Keratinocyte (primary cell): ENCODE measurements at regions not wholly inside any gene's neighbourhood (a gene's known extent, or its start where the extent isn't known, plus 50 kb on each side); places are given as distances from the start of the nearest gene placed in this dataset.
A peak's percentile ranks its signal among the peaks of the same experiment; 100 is the strongest.
"Not testable (repeated sequence)": the region's sequence is repeated elsewhere in the genome, so short reads cannot be mapped to it uniquely, and the experiment has no call there.

Source experiments
- DNase-seq: peaks from one replicate; pipeline ENCODE4 v3.0.0-alpha.2; 2011; ENCODE audit warnings: low read depth, missing footprints, low spot score
- FAIRE-seq: peaks from 2 replicates; lab custom pipeline; 2011; peaks lifted over from hg19 to GRCh38; lab: Jason Lieb, UNC
- H2AFZ ChIP-seq: 2 replicates; pipeline ENCODE4 v1.6.0; 2012; ENCODE audit warnings: low read length, control low read depth, inconsistent platforms; ENCODE audit not compliant: control insufficient read depth
- H3K27ac ChIP-seq: 2 replicates; pipeline ENCODE4 v1.5.1; 2011; ENCODE audit warnings: low read length; ENCODE audit not compliant: control insufficient read depth, insufficient read depth
- H3K27me3 ChIP-seq: 3 replicates; pipeline ENCODE4 v1.6.0; 2011; ENCODE audit warnings: low read length; ENCODE audit not compliant: control insufficient read depth, insufficient read depth; ENCODE audit errors: extremely low read depth
- H3K36me3 ChIP-seq, 2 experiments: 2 replicates in 1 of 2; 3 replicates in 1 of 2; pipeline ENCODE4 v1.5.1; 2011; ENCODE audit warnings: low read length in 2 of 2, mild to moderate bottlenecking in 1 of 2; ENCODE audit not compliant: control insufficient read depth in 2 of 2, insufficient read depth in 2 of 2; ENCODE audit errors: extremely low read depth in 1 of 2
- H3K4me1 ChIP-seq: 3 replicates; pipeline ENCODE4 v1.5.1; 2011; ENCODE audit warnings: low read length; ENCODE audit not compliant: control insufficient read depth, insufficient read depth; ENCODE audit errors: extremely low read depth
- H3K4me2 ChIP-seq: 3 replicates; pipeline ENCODE4 v1.6.0; 2011; ENCODE audit warnings: low read depth, low read length; ENCODE audit not compliant: control insufficient read depth, insufficient read depth; ENCODE audit errors: extremely low read depth
- H3K4me3 ChIP-seq, 3 experiments: fragments of 200-600 bp in 1 of 3; sonication (generic) in 1 of 3; 2 replicates in 2 of 3; 3 replicates in 1 of 3; pipeline ENCODE4 v1.5.1; 2011 to 2016; ENCODE audit warnings: low read length in 3 of 3, mild to moderate bottlenecking in 3 of 3, control low read depth in 2 of 3, inconsistent platforms in 1 of 3, low read depth in 1 of 3, mixed read lengths in 1 of 3, mixed run types in 1 of 3, moderate library complexity in 1 of 3; ENCODE audit not compliant: control insufficient read depth in 2 of 3, insufficient read depth in 2 of 3; ENCODE audit errors: extremely low read depth in 1 of 3
- H3K79me2 ChIP-seq: 2 replicates; pipeline ENCODE4 v1.6.0; 2012; ENCODE audit warnings: low read length; ENCODE audit not compliant: control insufficient read depth, insufficient read depth
- H3K9ac ChIP-seq: 3 replicates; pipeline ENCODE4 v1.6.0; 2011; ENCODE audit warnings: low read length; ENCODE audit not compliant: control insufficient read depth, insufficient read depth; ENCODE audit errors: extremely low read depth
- H3K9me1 ChIP-seq: 3 replicates; pipeline ENCODE4 v1.6.0; 2011; ENCODE audit warnings: low read length; ENCODE audit not compliant: control insufficient read depth, insufficient read depth; ENCODE audit errors: extremely low read depth
- H3K9me3 ChIP-seq: 2 replicates; pipeline ENCODE4 v1.5.1; 2012; ENCODE audit warnings: low read depth, low read length; ENCODE audit not compliant: control insufficient read depth
- H4K20me1 ChIP-seq: 3 replicates; pipeline ENCODE4 v1.6.0; 2011; ENCODE audit warnings: low read length; ENCODE audit not compliant: control insufficient read depth, insufficient read depth; ENCODE audit errors: extremely low read depth
- CTCF ChIP-seq, 3 experiments: IDR thresholded peaks in 1 of 3; conservative IDR thresholded peaks in 1 of 3; optimal IDR thresholded peaks in 1 of 3; 2 replicates in 2 of 3; 3 replicates in 1 of 3; pipeline versions ENCODE3 to v1.5.1; 2011; ENCODE audit warnings: low read length in 3 of 3, mild to moderate bottlenecking in 3 of 3, moderate library complexity in 2 of 3, control low read depth in 1 of 3, inconsistent platforms in 1 of 3; ENCODE audit not compliant: insufficient read depth in 2 of 3; ENCODE audit errors: extremely low read depth in 1 of 3
- EZH2 ChIP-seq: IDR thresholded peaks from one replicate; pipeline ENCODE4 v1.6.1; 2012; ENCODE audit warnings: inconsistent platforms, mild to moderate bottlenecking, low read length, moderate library complexity
- dilution Hi-C: fragments of 300-500 bp; cut with MboI; formaldehyde crosslinking; loops from one replicate; pipeline ENCODE4 v1.7.0; 2020; ENCODE audit warnings: low sequenced_read_pairs; ENCODE audit not compliant: extremely low pct_ligation_motif_present

- H3K27me3 ChIP-seq, result peaks cover 28% of the 10 kb centered on the region
- no peak overlapping the region for H3K4me3 ChIP-seq
- no peaks in the 10 kb centered on the region for H4K20me1 ChIP-seq
- H3K36me3 ChIP-seq, result no peaks in the 10 kb centered on the region
- no peak for TF ChIP-seq CTCF (optimal IDR thresholded peaks at IDR 0.05 in 1 of 3, IDR thresholded peaks at IDR 0.05 in 1 of 3, conservative IDR thresholded peaks at IDR 0.05 in 1 of 3; ENCODE audit: extremely low read depth in 1 of 3, insufficient read depth in 2 of 3, low read length in 3 of 3)
- no peak for TF ChIP-seq EZH2
- no peaks in the 10 kb centered on the region for H3K9me3 ChIP-seq
- H3K9ac ChIP-seq, result no peak overlapping the region
- H3K4me1 ChIP-seq, result no peaks in the 10 kb centered on the region
- no peak overlapping the region for H3K4me2 ChIP-seq
- no peaks in the 10 kb centered on the region for H3K9me1 ChIP-seq
- no peaks in the 10 kb centered on the region for H3K79me2 ChIP-seq
- H3K27ac ChIP-seq, result no peak overlapping the region
- dilution Hi-C loops, result no loop called here
- FAIRE-seq (no peak), DNase-seq (no peak)
- H2AFZ ChIP-seq, result no peak overlapping the region
These were observed 57.8 kb upstream of the CEACAM21 start for GRCh38 chr19:41518141-41518540.

- H3K9me3 ChIP-seq, H3K9ac ChIP-seq, H3K79me2 ChIP-seq, H3K4me1 ChIP-seq, H4K20me1 ChIP-seq, H2AFZ ChIP-seq, H3K4me3 ChIP-seq, H3K9me1 ChIP-seq, H3K4me2 ChIP-seq, dilution Hi-C loops, DNase-seq, H3K36me3 ChIP-seq, H3K27ac ChIP-seq: not testable (repeated sequence)
- peak; percentile 69 for TF ChIP-seq EZH2
- H3K27me3 ChIP-seq, result peaks cover 22% of the 10 kb centered on the region
- peak; percentile 87 for FAIRE-seq
These were observed 54.6 kb upstream of the CEACAM21 start for GRCh38 chr19:41521138-41521930.
